NCI-H2196 (cell line): ENCODE measurements at regions not wholly inside any gene's neighbourhood (a gene's known extent, or its start where the extent isn't known, plus 50 kb on each side); places are given as distances from the start of the nearest gene placed in this dataset.
"Not testable (repeated sequence)": the region's sequence is repeated elsewhere in the genome, so short reads cannot be mapped to it uniquely, and the experiment has no call there.

Source experiments
- DNase-seq: peaks from one replicate; lab custom pipeline; 2025; ENCODE audit not compliant: unreplicated experiment; lab: John Stamatoyannopoulos, UW

DNA sequence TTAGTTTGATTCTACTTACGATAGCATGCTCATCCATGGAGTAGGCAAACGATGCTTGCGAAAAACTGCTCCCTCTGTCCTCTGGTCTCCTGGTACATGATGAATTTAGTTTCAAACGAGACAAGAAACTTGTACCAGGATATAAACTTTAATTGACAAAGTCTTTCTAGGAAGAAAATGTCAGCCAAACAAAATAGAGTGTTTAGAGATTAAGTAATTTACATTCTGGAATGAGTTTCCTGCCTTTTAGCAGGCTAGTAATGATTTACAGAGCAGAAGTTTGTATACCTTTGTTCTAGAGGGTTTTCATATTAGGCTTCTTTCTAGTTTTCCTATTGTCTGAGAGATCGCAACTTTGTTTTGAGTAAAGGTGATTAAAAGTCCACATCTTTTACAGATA lies 206.9 kb downstream of the RPL10L start:
- no peak for DNase-seq

DNA sequence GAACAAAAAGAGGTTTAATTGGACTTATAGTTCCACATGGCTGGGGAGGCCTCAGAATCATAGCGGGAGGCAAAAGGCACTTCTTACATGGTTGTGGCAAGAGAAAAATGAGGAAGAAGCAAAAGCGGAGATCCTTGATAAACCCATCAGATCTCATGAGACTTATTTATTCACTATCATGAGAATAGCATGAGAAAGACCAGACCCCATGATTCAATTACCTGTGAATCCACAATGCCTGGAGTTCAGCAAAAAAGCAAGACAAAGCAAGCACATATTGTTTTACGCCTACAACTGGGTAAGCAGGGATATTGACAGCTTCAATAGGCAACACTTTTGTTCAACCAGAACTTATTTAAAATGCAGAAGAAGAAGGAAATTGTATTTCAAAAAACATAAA lies 218.2 kb downstream of the RPL10L start:
- no peak for DNase-seq

DNA sequence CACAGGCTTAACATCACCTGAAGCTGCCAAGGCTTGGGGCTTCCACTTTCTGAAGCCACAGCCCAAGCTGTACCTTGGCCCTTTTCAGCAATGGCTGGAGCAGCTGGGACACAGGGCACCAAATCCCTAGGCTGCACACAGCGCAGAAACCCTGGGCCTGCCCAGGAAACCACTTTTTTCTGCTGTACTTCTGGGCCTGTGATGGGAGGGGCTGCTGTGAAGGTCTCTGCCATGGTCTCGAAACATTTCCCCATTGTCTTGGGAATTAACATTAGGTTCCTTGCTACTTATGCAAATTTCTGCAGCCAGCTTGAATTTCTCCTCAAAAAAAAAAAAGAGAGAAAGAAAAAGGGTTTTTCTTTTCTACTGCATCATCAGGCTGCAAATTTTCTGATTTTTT lies 219.1 kb downstream of the RPL10L start:
- no peak for DNase-seq

DNA sequence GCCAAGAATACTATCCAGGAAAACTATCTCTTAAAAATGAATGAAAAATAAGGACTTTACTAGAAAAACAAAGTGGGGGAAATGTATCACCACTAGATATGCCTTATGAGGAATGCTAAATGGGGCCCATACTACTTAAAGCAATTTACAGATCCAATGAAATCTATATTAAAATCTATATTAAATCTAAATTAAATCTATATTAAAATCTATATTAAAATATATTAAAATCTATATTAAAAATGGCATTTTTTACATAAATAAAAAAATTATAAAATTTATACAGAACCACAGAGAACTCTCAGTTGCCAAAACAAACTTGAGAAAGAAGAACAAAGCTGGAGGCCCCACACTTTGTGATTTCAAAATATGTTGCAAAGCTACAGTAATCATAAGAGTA lies 234.5 kb downstream of the RPL10L start:
- DNase-seq = no peak

DNA sequence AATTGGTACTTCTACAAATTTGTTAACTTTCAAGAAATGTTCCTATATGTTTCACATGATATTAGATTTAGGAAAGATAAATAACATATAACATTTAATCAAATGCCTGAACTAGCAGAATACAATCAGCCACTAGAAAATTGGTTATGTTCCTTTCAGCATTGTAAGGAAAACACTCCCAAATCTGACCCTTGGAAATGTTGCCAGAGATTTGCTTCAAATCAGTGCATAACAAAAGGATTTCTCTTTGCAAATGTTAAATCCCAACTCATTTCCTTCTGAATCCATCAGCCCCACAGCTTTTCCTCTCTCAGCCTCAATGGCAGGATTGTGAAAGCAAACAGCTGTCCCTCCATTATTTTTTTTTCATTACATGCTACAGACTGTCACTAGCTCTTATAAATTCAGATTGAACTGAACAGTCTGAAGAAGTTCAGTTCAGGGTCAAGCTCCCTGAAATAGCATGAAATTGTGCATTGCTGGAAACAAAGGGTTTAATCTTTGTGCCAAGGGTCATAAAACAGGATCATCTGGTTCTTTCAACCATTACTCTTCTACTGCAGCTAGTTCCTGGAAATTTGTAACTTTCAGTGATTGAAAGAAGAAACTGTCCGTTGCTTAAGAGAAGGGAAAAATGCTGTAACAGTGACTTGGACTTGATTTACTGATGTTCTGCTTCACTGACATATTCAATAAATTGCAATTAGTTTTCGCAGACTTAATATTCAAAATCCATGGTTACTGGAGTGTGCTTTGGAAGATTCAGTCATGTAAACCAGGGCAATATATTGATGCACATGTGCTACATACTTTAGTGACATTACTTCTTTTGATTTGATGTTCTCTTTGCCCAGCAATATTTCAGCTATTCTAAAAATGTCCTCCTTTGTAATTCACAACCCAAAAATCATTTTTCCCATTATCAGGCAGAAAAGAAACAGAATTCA lies 246.4 kb downstream of the RPL10L start:
- no peak for DNase-seq

DNA sequence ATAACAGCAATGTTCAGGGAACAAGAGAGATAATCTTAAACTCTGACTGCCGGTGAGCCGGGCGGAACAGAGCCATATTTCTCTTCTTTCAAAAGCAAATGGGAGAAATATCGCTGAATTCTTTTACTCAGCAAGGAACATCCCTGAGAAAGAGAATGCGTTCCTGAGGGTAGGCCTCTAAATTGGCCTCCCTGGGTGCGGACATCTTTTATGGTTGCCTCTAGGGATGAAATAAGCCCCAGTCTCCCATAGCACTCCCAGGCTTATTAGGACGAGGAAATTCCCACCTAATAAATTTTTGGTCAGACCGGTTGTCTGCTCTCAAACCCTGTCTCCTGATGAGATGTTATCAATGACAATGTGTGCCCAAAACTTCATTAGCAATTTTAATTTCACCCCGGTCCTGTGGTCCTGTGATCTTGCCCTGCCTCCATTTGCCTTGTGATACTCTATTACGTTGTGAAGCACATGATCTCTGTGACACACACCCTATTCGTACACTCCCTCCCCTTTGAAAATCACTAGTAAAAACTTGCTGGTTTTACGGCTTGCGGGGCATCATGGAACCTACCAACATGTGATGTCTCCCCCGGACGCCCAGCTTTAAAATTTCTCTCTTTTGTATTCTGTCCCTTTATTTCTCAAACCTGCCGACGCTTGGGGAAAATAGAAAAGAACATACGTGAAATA lies 249.4 kb downstream of the RPL10L start:
- not testable (repeated sequence) for DNase-seq

DNA sequence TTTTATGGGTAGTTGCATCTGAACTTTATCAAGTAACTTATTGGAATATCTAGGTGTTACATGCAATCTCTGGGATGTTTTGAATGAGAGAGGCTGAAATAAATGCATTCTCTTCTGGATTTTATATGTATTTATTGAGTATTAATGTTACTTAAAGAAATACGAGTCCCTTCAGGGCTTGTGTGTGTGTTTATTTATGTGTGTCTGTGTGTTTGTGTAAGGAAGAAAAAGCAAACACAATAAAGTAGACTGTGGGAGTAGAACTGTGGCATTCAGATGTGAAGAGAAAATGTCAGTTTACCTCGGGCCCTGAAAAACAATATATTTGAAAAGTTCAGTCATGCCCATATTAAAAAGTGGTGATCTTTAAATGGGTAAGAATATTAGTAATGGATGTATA lies 250.5 kb downstream of the RPL10L start:
- DNase-seq = no peak

DNA sequence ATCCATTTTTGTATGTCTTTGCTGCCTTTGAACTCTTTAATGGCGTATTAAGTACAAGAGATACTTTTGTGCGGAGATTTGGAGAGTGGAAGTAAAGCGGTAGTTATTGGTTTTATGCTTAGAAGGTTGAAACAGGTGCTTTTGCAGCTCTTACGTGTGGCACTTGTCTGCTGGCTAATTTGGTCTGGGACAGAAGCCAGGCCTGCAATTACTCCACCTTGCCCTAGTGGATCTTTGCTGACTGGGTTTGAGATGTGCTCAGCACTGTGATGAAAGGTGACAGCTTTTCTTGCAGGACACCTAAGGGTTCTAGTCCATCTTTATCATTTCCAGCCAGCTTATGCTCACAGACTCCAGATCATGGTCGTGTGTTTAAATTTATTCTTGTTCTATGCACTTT lies 252.5 kb downstream of the RPL10L start:
- DNase-seq = no peak

DNA sequence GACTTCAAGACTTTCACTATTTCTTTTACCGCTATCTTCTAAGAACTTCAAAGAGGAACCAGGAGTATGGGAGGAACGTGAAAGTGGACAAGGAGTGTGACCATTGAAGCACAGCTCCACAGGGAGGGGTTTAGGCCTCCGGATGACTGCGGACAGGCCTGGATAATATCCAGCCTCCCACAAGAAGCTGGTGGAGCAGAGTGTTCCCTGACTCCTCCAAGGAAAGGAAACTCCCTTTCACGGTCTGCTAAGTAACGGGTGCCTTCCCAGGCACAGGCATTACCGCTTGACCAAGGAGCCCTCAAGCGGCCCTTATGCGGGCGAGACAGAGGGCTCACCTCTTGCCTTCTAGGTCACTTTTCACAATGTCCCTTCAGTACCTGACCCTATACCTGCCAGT lies 267.0 kb downstream of the RPL10L start:
- no peak for DNase-seq

DNA sequence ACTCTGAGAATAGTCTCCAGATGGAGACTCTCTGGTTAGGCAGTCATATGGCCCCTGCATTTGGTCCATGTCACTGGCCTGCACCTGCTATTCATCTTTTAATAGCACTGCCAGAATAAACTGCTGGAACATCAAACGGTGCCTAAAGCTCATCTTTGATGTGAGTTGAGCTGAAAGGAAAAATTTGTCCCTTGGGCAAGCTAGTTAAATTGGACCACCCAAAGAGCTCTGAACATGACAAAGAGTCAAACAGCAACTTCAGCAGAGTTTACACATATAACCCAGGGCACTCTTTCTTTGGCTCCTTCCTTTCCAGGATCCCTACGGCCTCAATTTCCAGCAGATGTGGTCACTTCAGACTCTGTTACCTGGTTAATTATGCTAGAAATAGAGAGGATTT lies 269.9 kb downstream of the RPL10L start:
- DNase-seq = no peak

DNA sequence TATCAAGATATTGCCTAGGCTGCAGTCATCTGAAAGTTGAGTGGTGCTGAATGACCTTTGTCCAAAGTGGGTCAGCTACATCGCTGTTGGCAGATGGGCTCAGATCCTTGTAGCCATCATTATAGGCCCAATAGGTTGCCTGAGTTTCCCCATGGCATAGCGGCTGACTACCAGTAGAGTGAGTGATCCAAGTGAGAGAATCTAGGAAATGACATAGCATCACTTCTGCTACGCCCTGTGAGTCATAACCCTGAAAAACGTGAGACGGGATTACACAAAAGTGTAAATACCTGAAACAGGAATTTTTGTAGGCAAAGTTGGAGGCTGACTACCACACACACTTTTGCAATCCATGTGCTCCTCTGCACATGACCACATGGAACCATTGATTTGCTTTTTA lies 273.3 kb downstream of the RPL10L start:
- DNase-seq = no peak

DNA sequence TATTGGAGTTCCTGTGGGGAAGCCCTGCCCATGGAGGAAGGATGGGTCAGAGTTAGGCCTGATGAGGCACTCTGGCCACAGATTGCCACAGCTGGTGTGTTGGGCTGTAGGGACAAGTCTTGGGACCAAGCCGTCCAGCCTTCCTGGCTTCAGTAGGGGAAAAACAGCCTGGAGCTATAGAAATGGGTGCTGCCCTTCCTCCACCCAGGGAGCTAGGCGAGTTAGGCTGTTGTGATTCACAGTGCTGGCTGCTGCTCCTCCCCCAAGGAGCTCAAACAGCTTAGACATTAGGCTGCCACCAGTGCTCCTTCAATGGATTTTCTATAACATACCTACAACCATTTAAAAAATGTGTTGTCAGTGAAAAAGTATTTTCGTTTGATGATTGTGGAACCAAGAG lies 274.3 kb downstream of the RPL10L start:
- DNase-seq = no peak

DNA sequence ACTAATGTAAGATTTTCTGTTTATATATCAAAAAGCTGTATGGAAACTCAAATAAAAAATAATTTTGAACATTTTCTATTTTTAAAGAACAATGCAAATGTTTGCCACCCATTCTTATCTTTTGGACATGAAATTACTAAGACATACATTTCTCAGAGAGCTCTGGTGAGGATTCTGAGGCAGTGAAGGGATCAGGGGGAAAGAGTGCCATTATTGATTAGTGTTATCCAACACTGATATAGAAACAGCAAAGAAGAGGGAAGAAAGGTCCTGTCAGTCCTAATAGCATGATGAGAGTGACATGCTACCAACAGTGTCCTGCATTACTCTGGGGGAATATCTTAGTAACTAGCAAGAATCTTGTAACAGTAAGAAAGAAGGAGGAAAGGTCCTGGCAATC lies 282.2 kb downstream of the RPL10L start:
- DNase-seq = no peak

DNA sequence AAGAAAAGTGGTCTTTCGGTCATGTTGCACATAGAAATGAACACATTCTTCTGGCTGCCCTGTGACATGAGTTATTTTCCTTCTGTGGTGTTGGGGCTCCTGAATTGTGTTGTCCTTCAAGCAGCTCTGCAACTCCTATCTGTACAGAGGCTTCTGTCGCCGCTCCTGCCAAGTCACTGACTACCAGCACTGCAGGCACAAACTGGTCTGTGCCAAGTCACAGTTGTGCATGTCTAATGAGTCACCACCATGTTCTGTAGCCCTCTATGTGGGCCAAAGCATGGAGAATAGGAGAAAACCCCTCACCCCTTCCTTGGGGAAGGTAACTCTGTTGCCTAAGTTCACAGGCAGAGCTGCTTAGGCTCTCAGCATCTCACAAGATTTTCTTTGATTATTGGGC lies 283.3 kb downstream of the RPL10L start:
- no peak for DNase-seq

DNA sequence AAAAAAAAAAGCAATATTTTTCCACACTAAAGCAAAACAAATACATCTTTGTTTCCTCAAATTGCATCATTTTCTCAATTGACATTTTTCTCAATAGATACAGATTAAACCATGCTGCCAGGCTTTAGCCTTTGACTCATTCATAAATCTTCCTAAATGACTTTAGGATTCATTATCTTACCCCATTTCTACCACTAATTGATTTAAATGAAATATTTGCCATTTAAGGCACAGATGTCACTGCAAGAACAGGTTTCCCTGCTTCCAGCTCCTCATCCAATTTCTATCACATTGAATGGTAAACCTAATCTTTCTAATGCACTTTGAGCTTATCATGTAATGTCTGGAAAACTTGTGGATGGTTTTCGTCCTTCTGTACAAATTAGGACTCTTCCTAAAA lies 298.7 kb downstream of the RPL10L start:
- no peak for DNase-seq

DNA sequence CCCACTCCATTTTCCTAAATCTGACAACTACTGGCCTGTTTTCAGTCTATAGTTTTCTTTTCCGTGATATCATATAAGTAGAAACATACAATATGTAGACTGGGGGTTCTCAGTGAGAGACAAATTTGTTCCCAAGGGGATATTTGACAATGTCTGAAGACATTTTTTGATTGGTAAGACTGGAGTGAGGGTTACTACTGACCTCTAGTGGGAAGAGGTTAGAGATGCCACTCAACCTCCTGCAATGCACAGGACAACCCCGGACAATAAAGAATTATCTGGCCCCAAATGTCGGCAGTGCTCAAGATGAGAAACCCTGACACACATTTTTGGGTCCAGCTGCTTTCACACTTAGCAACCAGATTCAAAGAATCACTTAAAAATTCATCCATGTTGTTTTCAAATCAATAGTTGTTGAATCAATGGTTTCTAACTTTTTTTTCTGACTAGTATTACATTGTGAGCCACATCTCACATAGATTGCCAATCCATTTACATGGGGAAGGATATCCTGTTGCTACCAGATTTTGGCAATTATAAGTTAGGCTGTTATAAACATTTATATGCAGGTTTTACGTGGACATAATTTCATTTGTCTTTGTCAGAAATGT lies 307.1 kb downstream of the RPL10L start:
- peak; percentile 18 for DNase-seq

DNA sequence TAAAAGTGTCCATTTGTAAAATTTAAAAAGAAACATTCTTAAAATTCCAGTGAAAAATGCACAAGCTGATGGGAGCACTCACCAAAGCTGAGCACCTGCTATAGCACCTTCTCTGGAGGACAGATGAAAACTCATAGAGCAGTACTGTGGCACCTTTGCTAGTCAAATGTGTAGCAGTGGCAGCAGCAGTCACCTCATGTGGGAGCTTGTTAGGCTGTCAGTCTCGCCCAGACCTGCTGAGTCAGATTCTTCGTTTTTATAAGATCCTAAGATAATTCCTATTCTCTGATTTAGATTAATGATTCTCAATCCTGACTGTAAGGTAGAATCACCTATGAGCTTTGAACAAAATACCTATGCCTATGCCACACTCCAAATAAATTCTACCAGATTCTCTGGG lies 325.8 kb downstream of the RPL10L start:
- DNase-seq = no peak

DNA sequence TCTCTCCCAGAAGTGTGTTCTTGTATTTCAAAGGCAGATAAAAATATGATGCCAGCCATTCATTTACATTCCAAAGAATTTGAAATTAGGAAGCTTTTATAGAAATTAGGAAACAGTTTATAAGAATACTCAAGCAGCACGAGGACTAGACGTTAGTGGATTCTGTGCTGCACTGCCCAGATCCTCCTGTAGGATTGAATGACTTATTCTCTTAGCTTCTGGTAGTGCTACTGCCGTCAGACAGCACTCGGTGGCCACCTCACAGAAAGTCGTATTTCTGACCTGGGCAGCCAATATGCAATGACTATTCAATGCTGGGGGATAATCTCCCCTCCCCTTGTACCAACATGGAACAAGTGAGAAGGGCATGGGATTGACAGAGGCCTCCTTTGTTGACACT lies 326.4 kb downstream of the RPL10L start:
- DNase-seq = no peak

DNA sequence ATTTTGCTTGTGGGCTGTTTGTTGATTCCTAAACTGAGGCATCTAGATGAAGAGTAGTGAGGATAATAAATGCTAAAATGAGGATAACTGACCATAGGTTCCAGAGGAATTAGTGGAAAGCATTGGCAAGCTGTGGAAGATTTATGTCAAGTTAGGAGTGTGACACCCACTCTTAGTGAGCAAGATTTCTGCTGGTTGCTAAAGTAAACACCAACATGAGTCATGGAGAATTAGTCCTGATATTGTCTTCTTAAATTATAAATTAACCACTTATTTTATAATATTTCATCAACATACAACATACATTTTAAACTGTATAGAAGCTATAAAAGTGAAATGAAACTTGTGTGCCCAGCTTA lies 328.2 kb downstream of the RPL10L start:
- no peak for DNase-seq

DNA sequence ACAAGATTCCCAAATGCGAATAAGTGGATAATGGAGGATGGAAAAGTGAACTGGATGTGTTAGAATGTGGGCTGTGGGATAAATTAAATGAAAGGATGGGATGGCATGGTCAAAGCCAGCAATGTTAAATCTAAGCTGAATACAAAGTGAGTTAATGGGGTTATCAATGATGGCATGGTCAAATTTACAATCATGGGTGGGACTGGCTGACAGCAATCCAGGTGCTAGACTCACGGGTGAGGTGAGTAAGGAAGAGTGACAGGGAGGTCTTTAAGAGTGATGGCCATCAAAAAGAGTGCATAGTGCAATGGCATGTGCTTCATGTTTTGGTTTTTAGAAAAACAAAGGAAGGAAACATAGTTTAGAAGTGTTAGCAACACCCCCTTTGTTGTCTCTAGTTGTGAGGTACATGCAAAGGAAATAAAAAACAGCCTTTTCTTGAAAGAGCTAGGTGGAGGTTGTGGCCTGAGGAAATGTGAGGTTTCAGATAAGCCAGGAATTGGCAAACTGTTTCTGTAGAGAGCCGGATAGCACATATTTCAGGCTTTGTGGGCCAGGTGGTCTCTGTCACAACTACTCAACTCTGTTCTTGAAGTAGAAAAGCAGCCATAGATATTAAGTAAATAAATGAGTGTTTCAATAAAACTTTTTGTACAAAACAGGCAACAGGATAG lies 328.7 kb downstream of the RPL10L start:
- DNase-seq = no peak

DNA sequence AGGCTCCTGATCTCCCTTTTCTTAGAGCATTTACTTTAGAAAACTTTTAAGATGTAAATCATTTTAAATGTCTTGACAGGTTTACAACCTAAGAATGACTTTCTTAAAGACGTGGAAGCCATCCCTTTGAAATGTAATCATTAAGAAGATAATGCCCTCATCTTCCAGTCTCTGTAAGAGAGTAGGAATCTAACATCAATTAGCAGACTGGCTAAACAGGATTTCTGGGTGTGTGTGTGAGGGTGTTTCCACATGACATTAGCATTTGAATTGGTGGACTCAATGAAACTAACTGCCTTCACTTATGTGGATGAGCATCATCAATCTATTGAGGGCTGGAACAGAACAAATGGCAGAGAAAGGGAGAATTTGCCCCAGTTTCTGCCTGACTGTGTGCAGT lies 329.5 kb downstream of the RPL10L start:
- DNase-seq = no peak

DNA sequence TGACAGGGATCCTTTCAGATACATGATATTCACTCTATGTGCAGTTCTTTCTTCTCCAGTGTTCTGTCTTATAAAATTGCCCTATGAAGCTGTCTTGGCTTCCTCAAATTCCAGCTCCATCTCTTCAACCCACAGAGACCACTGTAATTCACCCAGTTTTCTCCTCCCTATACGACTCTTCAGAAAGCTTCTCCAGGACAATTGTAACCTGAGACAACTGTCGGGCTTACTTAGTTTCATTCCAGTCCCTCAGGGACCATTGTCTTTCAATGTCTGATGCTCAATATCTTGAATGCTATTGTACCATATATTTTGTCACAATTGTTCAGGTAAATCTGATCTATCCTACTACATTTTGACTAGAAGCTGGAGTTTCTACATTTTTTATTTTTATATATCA lies 345.3 kb downstream of the RPL10L start:
- DNase-seq = no peak
